ENCODE measurements at regions not wholly inside any gene's neighbourhood (a gene's known extent, or its start where the extent isn't known, plus 50 kb on each side); places are given as distances from the start of the nearest gene placed in this dataset.

- intact Hi-C loops (cut with DNase I), result no loop called here
- H3K9me3 ChIP-seq, result no peaks in the 10 kb centered on the region
- H3K27ac ChIP-seq, result no peak overlapping the region
- TF ChIP-seq CTCF (IDR thresholded peaks at IDR 0.05), result no peak
- no peaks in the 10 kb centered on the region for H3K27me3 ChIP-seq
- no peak overlapping the region for H3K4me3 ChIP-seq
- H3K36me3 ChIP-seq, result no peaks in the 10 kb centered on the region
- no peak for ATAC-seq
- no peak for DNase-seq
- H3K4me1 ChIP-seq, result no peaks in the 10 kb centered on the region
These were observed 1403.5 kb upstream of the PABPC4L start for GRCh38 chr4:135605076-135605475.

GRCh38 chr4:135604531-135604930 lies 1402.9 kb upstream of the PABPC4L start:
- no peak for TF ChIP-seq CTCF (IDR thresholded peaks at IDR 0.05)
- H3K27ac ChIP-seq, result no peak overlapping the region
- H3K9me3 ChIP-seq, result no peaks in the 10 kb centered on the region
- DNase-seq (no peak), ATAC-seq (no peak)
- H3K27me3 ChIP-seq, result no peaks in the 10 kb centered on the region
- intact Hi-C loops (cut with DNase I), result no loop called here
- H3K4me1 ChIP-seq, result no peaks in the 10 kb centered on the region
- no peaks in the 10 kb centered on the region for H3K36me3 ChIP-seq
- no peak overlapping the region for H3K4me3 ChIP-seq

- Histone ChIP-seq H3K9me3 (peaks cover 7% of the 10 kb centered on the region), H3K4me3 (no peak overlapping the region), H3K27me3 (no peaks in the 10 kb centered on the region), H3K36me3 (no peaks in the 10 kb centered on the region), H3K4me1 (no peaks in the 10 kb centered on the region), H3K27ac (no peak overlapping the region)
- no peak for DNase-seq
- no peak for ATAC-seq
- intact Hi-C loops (cut with DNase I), result no loop called here
- no peak for TF ChIP-seq CTCF (IDR thresholded peaks at IDR 0.05)
These were observed 1399.8 kb upstream of the PABPC4L start for GRCh38 chr4:135601351-135601750.

GRCh38 chr4:135598151-135598550 lies 1396.6 kb upstream of the PABPC4L start:
- Histone ChIP-seq H3K36me3 (no peaks in the 10 kb centered on the region), H3K27me3 (no peaks in the 10 kb centered on the region), H3K4me3 (no peak overlapping the region), H3K9me3 (peaks cover 7% of the 10 kb centered on the region), H3K4me1 (no peaks in the 10 kb centered on the region), H3K27ac (no peak overlapping the region)
- intact Hi-C loops (cut with DNase I), result no loop called here
- no peak for TF ChIP-seq CTCF (IDR thresholded peaks at IDR 0.05)
- DNase-seq (no peak), ATAC-seq (no peak)

- Histone ChIP-seq H3K4me1 (no peaks in the 10 kb centered on the region), H3K4me3 (no peak overlapping the region), H3K27me3 (no peaks in the 10 kb centered on the region), H3K36me3 (no peaks in the 10 kb centered on the region), H3K27ac (no peak overlapping the region), H3K9me3 (peaks cover 7% of the 10 kb centered on the region)
- no peak for DNase-seq
- intact Hi-C loops (cut with DNase I), result no loop called here
- no peak for TF ChIP-seq CTCF (IDR thresholded peaks at IDR 0.05)
- no peak for ATAC-seq
These were observed 1392.9 kb upstream of the PABPC4L start for GRCh38 chr4:135594521-135594920.

GRCh38 chr4:135575041-135575440 lies 1373.5 kb upstream of the PABPC4L start:
- DNase-seq (no peak), ATAC-seq (no peak)
- Histone ChIP-seq H3K4me3 (no peak overlapping the region), H3K36me3 (no peaks in the 10 kb centered on the region), H3K4me1 (no peaks in the 10 kb centered on the region), H3K27ac (no peak overlapping the region), H3K9me3 (no peaks in the 10 kb centered on the region), H3K27me3 (no peaks in the 10 kb centered on the region)
- intact Hi-C loops (cut with DNase I), result no loop called here
- no peak for TF ChIP-seq CTCF (IDR thresholded peaks at IDR 0.05)
